B cell (primary cell): ENCODE measurements at regions not wholly inside any gene's neighbourhood (a gene's known extent, or its start where the extent isn't known, plus 50 kb on each side); places are given as distances from the start of the nearest gene placed in this dataset.

Experiments used
- ATAC-seq: fragments of 200-7000 bp; cut with Tn5 transposase; one replicate; pipeline ENCODE4 v1.10.0; 2021; ENCODE audit warnings: low read depth, mild to moderate bottlenecking, moderate number of reproducible peaks, moderate library complexity
- CTCF ChIA-PET: fragments of 350-600 bp; sonication (Branson Sonifier 250); formaldehyde crosslinking; loops from one replicate; lab custom pipeline; 2021; ENCODE audit warnings: antibody characterized with exemption, inconsistent platforms; lab: Charles Lee
- POLR2A ChIA-PET: fragments of 350-600 bp; sonication (Branson Sonifier 250); formaldehyde crosslinking; loops from one replicate; lab custom pipeline; 2021; ENCODE audit warnings: antibody characterized with exemption; lab: Charles Lee
- DNase-seq: peaks from one replicate; pipeline ENCODE4 v3.0.0; 2013
- H2AFZ ChIP-seq: 2 replicates; pipeline ENCODE4 v1.6.1; 2012; ENCODE audit warnings: mild to moderate bottlenecking, low read depth, low read length; ENCODE audit not compliant: insufficient read depth, poor library complexity, severe bottlenecking
- H3K27ac ChIP-seq, 2 donors: 1 replicate in 1 of 2; 2 replicates in 1 of 2; pipeline ENCODE4 v1.5.1; 2012 to 2013; ENCODE audit warnings: low read length in 2 of 2, mild to moderate bottlenecking in 2 of 2, moderate library complexity in 1 of 2
- H3K27me3 ChIP-seq, 4 experiments: fragments of 200-600 bp in 1 of 4; sonication (generic) in 1 of 4; replicated peaks in 1 of 4; 1 replicate in 2 of 4; 2 replicates in 2 of 4; pipeline versions ENCODE4 v1.6.1 to v1.7.0; 2013 to 2016; ENCODE audit warnings: low read length in 3 of 4, mild to moderate bottlenecking in 2 of 4, mixed read lengths in 1 of 4, moderate library complexity in 1 of 4; ENCODE audit not compliant: insufficient read depth in 4 of 4, control insufficient read depth in 3 of 4; ENCODE audit errors: control extremely low read depth in 1 of 4
- H3K36me3 ChIP-seq, 2 experiments: replicated peaks in 1 of 2; 1 replicate in 1 of 2; 2 replicates in 1 of 2; pipeline versions ENCODE4 v1.6.1 to v1.7.1; 2013; ENCODE audit warnings: low read length in 1 of 2; ENCODE audit not compliant: insufficient read depth in 2 of 2, control insufficient read depth in 1 of 2; ENCODE audit errors: control extremely low read depth in 1 of 2, extremely low read depth in 1 of 2
- H3K4me1 ChIP-seq, 2 donors: fragments of 200-600 bp in 1 of 2; sonication (generic) in 1 of 2; 1 replicate in 1 of 2; 2 replicates in 1 of 2; pipeline versions ENCODE4 v1.5.1 to v1.6.1; 2013 to 2017; ENCODE audit warnings: low read length in 2 of 2; ENCODE audit not compliant: control insufficient read depth in 2 of 2, insufficient read depth in 2 of 2
- H3K4me2 ChIP-seq: replicated peaks from 2 replicates; pipeline ENCODE3; 2012; ENCODE audit warnings: mild to moderate bottlenecking, low read depth, low read length; ENCODE audit not compliant: poor library complexity, severe bottlenecking
- H3K4me3 ChIP-seq, 5 experiments: fragments of 200-600 bp in 1 of 5; sonication (generic) in 1 of 5; 1 replicate in 3 of 5; 2 replicates in 2 of 5; pipeline versions ENCODE4 v1.5.1 to v1.7.0; 2011 to 2016; ENCODE audit warnings: low read length in 4 of 5, mild to moderate bottlenecking in 4 of 5, low read depth in 2 of 5, control low read depth in 1 of 5, moderate library complexity in 1 of 5; ENCODE audit not compliant: insufficient read depth in 1 of 5; ENCODE audit errors: control extremely low read depth in 1 of 5, extremely low read depth in 1 of 5
- H3K79me2 ChIP-seq: fragments of 200-600 bp; sonication (generic); one replicate; pipeline ENCODE4 v1.6.0; 2016; ENCODE audit warnings: low read length; ENCODE audit not compliant: control insufficient read depth, insufficient read depth
- H3K9ac ChIP-seq: fragments of 200-600 bp; sonication (generic); 2 replicates; pipeline ENCODE4 v1.6.1; 2017; ENCODE audit warnings: mild to moderate bottlenecking, low read length, moderate library complexity
- H3K9me3 ChIP-seq, 3 donors: one replicate each; pipeline versions ENCODE4 v1.6.1 to v1.7.1; 2013; ENCODE audit warnings: low read length in 2 of 3; ENCODE audit not compliant: control insufficient read depth in 2 of 3, insufficient read depth in 1 of 3; ENCODE audit errors: control extremely low read depth in 1 of 3
- H4K20me1 ChIP-seq: 2 replicates; pipeline ENCODE4 v1.6.0; 2012; ENCODE audit warnings: mild to moderate bottlenecking, low read length; ENCODE audit not compliant: insufficient read depth, control insufficient read depth, poor library complexity, severe bottlenecking
- H3K27ac Mint-ChIP-seq: one replicate; pipeline ENCODE4 v1.8.0; 2021; ENCODE audit warnings: mixed read lengths
- H3K27me3 Mint-ChIP-seq: one replicate; pipeline ENCODE4 v1.8.0; 2021; ENCODE audit warnings: mixed read lengths
- H3K4me1 Mint-ChIP-seq: one replicate; pipeline ENCODE4 v1.8.0; 2021; ENCODE audit warnings: mixed read lengths
- H3K4me3 Mint-ChIP-seq: one replicate; pipeline ENCODE4 v1.8.0; 2021; ENCODE audit warnings: mixed read lengths
- H3K9me3 Mint-ChIP-seq: one replicate; pipeline ENCODE4 v1.8.0; 2022; ENCODE audit warnings: mixed read lengths; ENCODE audit not compliant: insufficient read depth
- CTCF ChIP-seq: fragments of 200-600 bp; IDR thresholded peaks from one replicate; pipeline ENCODE4 v1.8.0; 2022; ENCODE audit warnings: antibody characterized with exemption, mild to moderate bottlenecking
- EZH2 ChIP-seq: IDR thresholded peaks from 2 replicates; pipeline ENCODE4 v1.6.1; 2012; ENCODE audit warnings: borderline replicate concordance, low read depth, mild to moderate bottlenecking, moderate library complexity, low read length; ENCODE audit not compliant: insufficient read depth, poor library complexity, severe bottlenecking
- WGBS: methylation state at CpG from one replicate; pipeline ENCODE4 v1.1.5; 2013; ENCODE audit warnings: missing lambda C conversion rate; ENCODE audit not compliant: insufficient coverage; 5-methylcytosine and 5-hydroxymethylcytosine counted together
- intact Hi-C: fragments of 100-400 bp; cut with micrococcal nuclease; formaldehyde crosslinking; loops from one replicate; pipeline ENCODE4 v1.10.0; 2022

- Mint-ChIP-seq H3K4me3 (no peak overlapping the region), H3K4me1 (no peaks in the 10 kb centered on the region), H3K27me3 (peaks cover 6% of the 10 kb centered on the region), H3K9me3 (no peaks in the 10 kb centered on the region), H3K27ac (no peak overlapping the region)
- Histone ChIP-seq H3K4me1 (no peaks in the 10 kb centered on the region), H3K36me3 (no peaks in the 10 kb centered on the region), H3K9me3 (no peaks in the 10 kb centered on the region), H3K9ac (no peak overlapping the region), H3K4me3 (no peak overlapping the region), H3K27me3 (no peaks in the 10 kb centered on the region), H3K4me2 (no peak overlapping the region), H3K79me2 (no peaks in the 10 kb centered on the region), H3K27ac (no peak overlapping the region), H4K20me1 (no peaks in the 10 kb centered on the region), H2AFZ (no peak overlapping the region)
- WGBS, result 100% methylated on average over 1 of the region's 4 CpGs
- POLR2A ChIA-PET, result no interaction called here
- DNase-seq (no peak), ATAC-seq (no peak)
- TF ChIP-seq EZH2, result no peak
- no peak for TF ChIP-seq CTCF
- intact Hi-C loops, result no loop called here
- CTCF ChIA-PET, result no interaction called here
Observed at GRCh38 chr1:232483826-232484225, 146.1 kb downstream of the SIPA1L2 start.

GRCh38 chr1:232481091-232481490, 148.8 kb downstream of the SIPA1L2 start:
- no peaks in the 10 kb centered on the region for H3K79me2 ChIP-seq
- intact Hi-C loops, result no loop called here
- no peak overlapping the region for H3K27ac Mint-ChIP-seq
- no peak overlapping the region for H3K27ac ChIP-seq
- no peak overlapping the region for H3K9ac ChIP-seq
- WGBS, result 57% methylated on average over 1 of the region's 5 CpGs
- no peak for DNase-seq
- POLR2A ChIA-PET, result no interaction called here
- no peak for ATAC-seq
- TF ChIP-seq CTCF (no peak), EZH2 (no peak)
- peaks cover 14% of the 10 kb centered on the region for H3K27me3 Mint-ChIP-seq
- no peaks in the 10 kb centered on the region for H3K9me3 Mint-ChIP-seq
- H2AFZ ChIP-seq, result no peak overlapping the region
- H3K4me3 ChIP-seq, result no peak overlapping the region
- CTCF ChIA-PET, result no interaction called here
- no peaks in the 10 kb centered on the region for H4K20me1 ChIP-seq
- H3K36me3 ChIP-seq, result no peaks in the 10 kb centered on the region
- H3K27me3 ChIP-seq, result no peaks in the 10 kb centered on the region
- no peak overlapping the region for H3K4me2 ChIP-seq
- H3K4me1 Mint-ChIP-seq, result no peaks in the 10 kb centered on the region
- H3K9me3 ChIP-seq, result no peaks in the 10 kb centered on the region
- H3K4me1 ChIP-seq, result no peaks in the 10 kb centered on the region
- H3K4me3 Mint-ChIP-seq, result no peak overlapping the region
